ENCODE measurements at regions not wholly inside any gene's neighbourhood (a gene's known extent, or its start where the extent isn't known, plus 50 kb on each side); places are given as distances from the start of the nearest gene placed in this dataset.
"Not testable (repeated sequence)": the region's sequence is repeated elsewhere in the genome, so short reads cannot be mapped to it uniquely, and the experiment has no call there.

- DNase-seq (ENCODE audit: low read depth), result no peak
Observed at GRCh38 chr1:191739544-191739943, 418.7 kb upstream of the RGS18 start.

- DNase-seq (ENCODE audit: low read depth), result no peak
Observed at GRCh38 chr1:191752342-191752741, 405.9 kb upstream of the RGS18 start.

- no peak for DNase-seq (ENCODE audit: low read depth)
Observed at GRCh38 chr1:191760016-191760415, 398.2 kb upstream of the RGS18 start.

- no peak for DNase-seq (ENCODE audit: low read depth)
Observed at GRCh38 chr1:191788551-191788950, 369.7 kb upstream of the RGS18 start.

- DNase-seq (ENCODE audit: low read depth), result no peak
Observed at GRCh38 chr1:191798178-191798577, 360.1 kb upstream of the RGS18 start.

GRCh38 chr1:191804311-191804710, 354.0 kb upstream of the RGS18 start:
- no peak for DNase-seq (ENCODE audit: low read depth)

- DNase-seq (ENCODE audit: low read depth), result not testable (repeated sequence)
Observed at GRCh38 chr1:191813593-191813992, 344.7 kb upstream of the RGS18 start.

GRCh38 chr1:191818198-191818597, 340.1 kb upstream of the RGS18 start:
- no peak for DNase-seq (ENCODE audit: low read depth)

GRCh38 chr1:191831572-191831971, 326.7 kb upstream of the RGS18 start:
- no peak for DNase-seq (ENCODE audit: low read depth)

GRCh38 chr1:191839891-191840290, 318.4 kb upstream of the RGS18 start:
- DNase-seq (ENCODE audit: low read depth), result no peak

GRCh38 chr1:191851799-191852595, 306.3 kb upstream of the RGS18 start:
- no peak for DNase-seq (ENCODE audit: low read depth)

- DNase-seq (ENCODE audit: low read depth), result no peak
Observed at GRCh38 chr1:191852907-191853306, 305.4 kb upstream of the RGS18 start.

- no peak for DNase-seq (ENCODE audit: low read depth)
Observed at GRCh38 chr1:191857600-191857999, 300.7 kb upstream of the RGS18 start.

GRCh38 chr1:191865479-191865878, 292.8 kb upstream of the RGS18 start:
- DNase-seq (ENCODE audit: low read depth), result no peak

- DNase-seq (ENCODE audit: low read depth), result no peak
Observed at GRCh38 chr1:191866155-191866554, 292.1 kb upstream of the RGS18 start.

- no peak for DNase-seq (ENCODE audit: low read depth)
Observed at GRCh38 chr1:191869790-191870312, 288.4 kb upstream of the RGS18 start.

GRCh38 chr1:191870490-191870889, 287.8 kb upstream of the RGS18 start:
- DNase-seq (ENCODE audit: low read depth), result no peak

GRCh38 chr1:191875994-191876393, 282.3 kb upstream of the RGS18 start:
- DNase-seq (ENCODE audit: low read depth), result no peak

- DNase-seq (ENCODE audit: low read depth), result no peak
Observed at GRCh38 chr1:191876631-191877030, 281.6 kb upstream of the RGS18 start.

GRCh38 chr1:191882870-191883269, 275.4 kb upstream of the RGS18 start:
- DNase-seq (ENCODE audit: low read depth), result no peak

GRCh38 chr1:191886977-191887376, 271.3 kb upstream of the RGS18 start:
- DNase-seq (ENCODE audit: low read depth), result no peak

- DNase-seq (ENCODE audit: low read depth), result no peak
Observed at GRCh38 chr1:191888996-191889622, 269.2 kb upstream of the RGS18 start.

- DNase-seq (ENCODE audit: low read depth), result no peak
Observed at GRCh38 chr1:191889623-191890003, 268.6 kb upstream of the RGS18 start.

Data from RPMI7951 (cell line).